Gastrocnemius medialis (tissue), 4 donors: ENCODE measurements at regions not wholly inside any gene's neighbourhood (a gene's known extent, or its start where the extent isn't known, plus 50 kb on each side); places are given as distances from the start of the nearest gene placed in this dataset.

ENCODE experiments used
- CTCF ChIP-seq, 5 experiments: fragments of 450-650 bp in 3 of 5; fragments of 200-600 bp in 2 of 5; sonication (generic) in 2 of 5; IDR thresholded peaks in 4 of 5; conservative IDR thresholded peaks in 1 of 5; 1 replicate in 4 of 5; 2 replicates in 1 of 5; pipeline ENCODE4 v1.5.1; 2016 to 2019; ENCODE audit warnings: antibody characterized with exemption in 5 of 5, mild to moderate bottlenecking in 3 of 5, moderate library complexity in 3 of 5
- POLR2A ChIP-seq, 2 donors: fragments of 450-650 bp; IDR thresholded peaks; one replicate each; pipeline ENCODE4 v1.6.1; 2017; ENCODE audit warnings: antibody characterized with exemption in 2 of 2, mild to moderate bottlenecking in 2 of 2, moderate library complexity in 2 of 2

- TF ChIP-seq CTCF (IDR thresholded peaks at IDR 0.05 in 4 of 5, conservative IDR thresholded peaks at IDR 0.05 in 1 of 5) (no peak), POLR2A (IDR thresholded peaks at IDR 0.05) (no peak)
Observed at GRCh38 chr7:114342431-114343179, 72.0 kb upstream of the FOXP2 start.
